Kidney tubule cell (primary cell): ENCODE measurements at regions not wholly inside any gene's neighbourhood (a gene's known extent, or its start where the extent isn't known, plus 50 kb on each side); places are given as distances from the start of the nearest gene placed in this dataset.
"Not testable (repeated sequence)": the region's sequence is repeated elsewhere in the genome, so short reads cannot be mapped to it uniquely, and the experiment has no call there.

ENCODE experiments used
- DNase-seq: peaks from one replicate; pipeline ENCODE4 v3.0.0-alpha.2; 2018; ENCODE audit warnings: low spot score

DNA sequence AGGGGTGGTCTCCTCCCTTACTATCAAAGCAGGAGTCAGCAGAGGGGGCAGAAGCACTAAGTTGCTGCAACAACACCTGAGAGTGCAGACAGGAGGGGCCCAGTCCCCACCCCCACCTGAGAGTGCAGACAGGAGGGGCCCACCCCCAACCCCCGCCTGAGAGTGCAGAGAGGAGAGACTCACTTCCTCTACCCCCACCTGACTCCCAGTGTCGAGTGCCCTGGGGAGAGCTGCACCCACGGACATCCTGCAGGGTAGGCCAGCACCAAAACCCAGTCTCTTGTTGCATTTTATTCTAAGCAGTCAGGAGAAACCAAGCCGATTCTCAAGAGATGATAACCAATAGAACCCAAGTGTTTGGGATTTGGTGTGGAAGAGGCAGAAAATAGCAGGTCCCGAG, 78.4 kb downstream of the NAPG start:
- no peak for DNase-seq

DNA sequence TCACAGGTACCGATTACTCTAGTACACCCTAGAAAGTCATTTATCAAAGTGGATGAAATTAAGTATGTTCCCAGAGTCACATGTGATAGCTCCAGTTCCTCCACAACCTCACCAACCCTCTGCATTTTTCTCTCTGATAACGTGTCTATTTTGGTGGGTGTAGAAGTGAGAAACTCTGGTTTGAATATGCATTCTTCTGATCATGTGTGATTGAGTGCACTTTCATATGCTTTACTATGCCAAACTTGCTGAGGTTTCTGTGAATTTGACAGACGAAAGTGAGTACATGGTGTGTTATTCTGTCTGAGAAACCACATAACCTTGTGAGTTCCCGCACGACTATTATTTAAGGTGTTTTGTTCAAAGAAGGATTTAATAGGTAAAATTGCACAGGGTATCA, 81.1 kb downstream of the NAPG start:
- DNase-seq: not testable (repeated sequence)

DNA sequence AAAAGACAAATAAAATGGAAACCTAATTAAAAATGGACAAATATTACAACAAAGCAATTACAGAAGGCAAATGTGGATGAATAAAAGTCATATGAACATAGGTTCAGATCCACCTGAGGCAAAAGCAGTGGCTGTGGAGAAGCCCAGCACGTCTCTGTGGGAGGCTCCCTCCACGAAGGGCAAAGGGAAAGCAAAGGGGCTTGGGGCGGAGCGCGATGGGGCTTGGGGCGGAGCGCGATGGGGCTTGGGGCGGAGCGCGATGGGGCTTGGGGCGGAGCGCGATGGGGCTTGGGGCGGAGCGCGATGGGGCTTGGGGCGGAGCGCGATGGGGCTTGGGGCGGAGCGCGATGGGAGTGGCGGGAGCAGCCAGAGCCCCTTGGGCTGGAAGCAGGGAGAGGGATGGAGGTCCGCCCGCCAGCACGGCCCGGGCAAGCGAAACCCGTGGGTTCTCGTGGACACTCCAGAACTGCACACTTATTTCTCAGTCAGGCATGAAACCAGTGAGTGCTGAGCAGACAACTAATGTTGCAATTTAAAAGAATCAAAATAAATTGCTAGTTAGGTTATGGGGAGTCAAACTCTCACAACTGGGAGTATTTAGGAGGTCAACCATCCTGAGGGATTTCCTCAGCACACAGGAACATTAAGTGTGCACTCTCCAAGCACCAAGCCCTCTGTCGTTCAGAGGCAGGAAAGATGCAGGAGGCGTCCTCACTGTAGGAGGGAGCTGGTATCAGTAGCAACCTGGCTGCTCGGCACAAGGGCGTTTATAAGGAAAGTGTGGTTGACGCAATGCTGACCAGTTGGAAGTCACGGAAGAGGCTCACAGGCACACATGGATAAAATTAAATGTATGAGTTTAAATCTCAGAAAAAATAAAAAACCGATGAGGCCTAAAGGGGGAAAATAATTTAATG, 81.8 kb downstream of the NAPG start:
- DNase-seq: not testable (repeated sequence)

DNA sequence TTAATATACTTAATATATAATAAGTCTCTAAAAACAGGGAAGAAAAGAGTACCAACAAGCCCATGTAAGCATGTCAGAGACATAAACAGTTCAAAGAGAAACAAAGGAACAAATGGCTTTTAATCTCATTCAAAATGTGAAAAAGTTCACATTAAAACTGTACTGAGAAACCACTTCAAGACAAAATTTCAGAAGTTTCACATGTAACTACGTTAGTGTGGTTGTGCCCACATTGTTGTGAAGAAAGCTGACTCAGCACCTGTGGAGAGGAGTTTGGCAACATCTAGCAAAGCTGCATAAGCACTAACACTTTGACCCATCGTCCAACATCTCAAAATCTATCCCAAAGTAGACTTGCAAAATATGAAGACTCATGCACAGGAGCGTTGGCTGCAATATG, 82.6 kb downstream of the NAPG start:
- not testable (repeated sequence) for DNase-seq

DNA sequence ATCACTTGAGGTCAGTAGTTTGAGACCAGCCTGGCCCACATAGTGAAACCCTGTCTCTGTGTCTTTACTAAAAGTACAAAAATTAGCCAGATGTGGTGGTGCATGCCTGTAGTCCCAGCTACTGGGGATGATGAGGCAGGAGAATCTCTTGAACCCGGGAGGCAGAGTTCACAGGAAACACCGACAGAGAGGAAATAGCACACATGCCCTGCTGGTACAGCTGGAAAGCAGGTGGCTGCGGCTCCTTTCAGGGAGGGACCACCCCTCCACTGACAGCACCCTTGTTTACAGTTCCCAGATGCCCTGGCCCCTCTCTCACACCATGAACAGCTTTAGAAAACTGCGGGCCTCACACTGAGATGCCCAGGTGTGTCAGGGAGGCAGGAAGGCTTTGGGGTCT, 83.2 kb downstream of the NAPG start:
- DNase-seq: not testable (repeated sequence)

DNA sequence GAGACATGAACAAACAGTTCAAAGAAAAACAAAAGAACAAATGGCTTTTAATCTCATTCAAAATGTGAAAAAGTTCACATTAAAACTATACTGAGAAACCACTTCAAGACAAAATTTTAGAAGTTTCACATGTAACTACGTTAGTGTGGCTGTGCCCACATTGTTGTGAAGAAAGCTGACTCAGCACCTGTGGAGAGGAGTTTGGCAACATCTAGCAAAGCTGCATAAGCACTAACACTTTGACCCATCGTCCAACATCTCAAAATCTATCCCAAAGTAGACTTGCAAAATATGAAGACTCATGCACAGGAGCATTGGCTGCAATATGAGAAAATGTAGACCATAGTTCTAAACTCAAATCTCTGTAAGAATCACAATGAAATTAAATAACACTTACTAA, 87.4 kb downstream of the NAPG start:
- not testable (repeated sequence) for DNase-seq

DNA sequence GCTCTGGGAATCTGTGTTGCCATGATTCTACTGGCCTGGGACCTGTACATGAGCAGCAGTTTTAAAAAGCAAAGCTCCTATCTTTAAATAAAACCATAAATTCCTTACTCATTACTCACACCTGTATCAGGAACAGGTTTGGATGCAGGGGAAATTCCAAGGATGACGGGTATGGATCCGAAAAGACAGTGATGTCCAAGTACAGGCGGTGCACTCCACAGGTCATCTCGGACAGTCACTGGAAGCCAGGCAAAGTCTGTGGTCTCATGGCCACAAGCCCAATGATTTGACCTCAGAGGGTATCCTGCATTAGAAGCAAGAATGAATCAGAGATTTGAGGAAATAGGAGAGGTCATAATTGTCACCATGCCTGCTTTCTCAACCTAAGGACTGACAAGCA, 90.9 kb downstream of the NAPG start:
- peak; percentile 87 for DNase-seq

DNA sequence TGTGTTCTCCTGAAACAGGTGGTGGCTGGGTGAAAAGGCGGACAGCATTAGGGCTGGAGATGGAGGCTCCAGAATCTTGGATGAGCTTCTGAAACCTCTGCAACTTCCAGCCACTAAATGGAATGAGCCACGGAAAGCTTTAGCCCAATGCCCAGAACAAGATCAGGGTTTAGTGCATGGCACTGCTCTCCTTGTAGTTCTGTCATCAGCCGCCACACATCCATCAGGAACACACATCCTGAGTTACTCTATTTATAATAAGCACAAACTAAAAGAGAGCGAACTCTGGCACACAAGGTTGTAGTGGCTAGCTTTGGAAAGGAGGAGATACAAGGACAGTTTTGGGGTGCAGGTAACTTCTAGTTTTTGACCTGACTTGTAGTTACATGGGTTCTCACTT, 93.0 kb downstream of the NAPG start:
- DNase-seq: not testable (repeated sequence)

DNA sequence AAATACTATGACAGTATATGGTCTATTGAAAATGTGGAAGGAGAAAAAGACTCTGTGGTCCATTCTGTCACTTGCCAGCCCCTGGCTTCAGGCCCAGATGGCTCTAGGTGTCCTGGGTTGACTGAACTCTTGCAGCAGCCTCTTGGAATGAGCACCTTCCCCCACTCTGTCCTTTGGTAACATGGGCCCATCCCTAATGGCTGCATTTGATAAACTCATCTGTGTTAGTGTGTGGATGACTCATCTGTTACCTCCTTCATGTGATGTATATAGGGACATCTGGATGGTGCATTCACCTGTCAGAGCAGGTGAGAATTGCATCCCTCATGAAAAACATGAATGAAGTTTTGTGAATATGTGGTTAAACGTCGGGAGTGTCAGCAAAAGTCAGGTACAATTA, 93.5 kb downstream of the NAPG start:
- not testable (repeated sequence) for DNase-seq

DNA sequence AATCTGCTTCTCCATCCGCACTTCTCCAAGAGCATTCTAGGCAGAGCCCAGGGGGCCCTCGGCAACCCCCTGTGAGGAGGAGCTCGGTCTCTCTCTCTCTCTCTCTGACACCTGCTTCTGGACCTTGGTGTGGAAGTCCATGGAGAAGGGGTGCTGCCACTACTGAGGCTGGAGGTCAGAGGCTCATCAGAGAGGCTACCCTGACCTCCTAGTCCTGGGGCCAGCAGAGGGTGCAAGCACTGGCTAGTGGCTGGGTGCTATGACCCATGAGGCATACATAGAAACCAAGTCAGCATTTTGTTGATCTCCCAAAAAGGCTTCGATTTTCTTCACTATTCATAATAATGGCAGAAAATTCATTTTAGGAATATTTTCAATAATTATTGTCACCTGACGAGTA, 94.0 kb downstream of the NAPG start:
- DNase-seq: not testable (repeated sequence)
